Right atrium auricular region (tissue), 2 donors: ENCODE measurements at regions not wholly inside any gene's neighbourhood (a gene's known extent, or its start where the extent isn't known, plus 50 kb on each side); places are given as distances from the start of the nearest gene placed in this dataset.

Source experiments
- DNase-seq: peaks from one replicate; pipeline ENCODE4 v3.0.0-alpha.2; 2019; ENCODE audit warnings: low spot score
- H3K27ac ChIP-seq, 2 donors: fragments of 200-600 bp; sonication (generic); 1 replicate in 1 of 2; 2 replicates in 1 of 2; pipeline ENCODE4 v1.5.1; 2016 to 2019
- H3K27me3 ChIP-seq, 2 donors: fragments of 200-600 bp; sonication (generic); one replicate each; pipeline versions ENCODE4 v1.5.1 to v1.6.0; 2017 to 2019
- H3K36me3 ChIP-seq: fragments of 200-600 bp; sonication (generic); one replicate; pipeline ENCODE4 v1.5.1; 2016
- H3K4me1 ChIP-seq, 2 donors: fragments of 200-600 bp; sonication (generic); one replicate each; pipeline versions ENCODE4 v1.5.1 to v1.6.0; 2017 to 2019
- H3K4me3 ChIP-seq, 2 donors: fragments of 200-600 bp; sonication (generic); 1 replicate in 1 of 2; 2 replicates in 1 of 2; pipeline ENCODE4 v1.5.1; 2017 to 2019; ENCODE audit warnings: mild to moderate bottlenecking in 1 of 2, moderate library complexity in 1 of 2
- H3K9me3 ChIP-seq, 2 donors: fragments of 200-600 bp; sonication (generic); one replicate each; pipeline ENCODE4 v1.5.1; 2019
- TF ChIP-seq, protein P1 (sequence below), 2 donors: fragments of 200-600 bp; sonication (generic); IDR thresholded peaks; one replicate each; pipeline ENCODE4 v1.5.1; 2019; ENCODE audit warnings: antibody characterized with exemption in 2 of 2

DNA sequence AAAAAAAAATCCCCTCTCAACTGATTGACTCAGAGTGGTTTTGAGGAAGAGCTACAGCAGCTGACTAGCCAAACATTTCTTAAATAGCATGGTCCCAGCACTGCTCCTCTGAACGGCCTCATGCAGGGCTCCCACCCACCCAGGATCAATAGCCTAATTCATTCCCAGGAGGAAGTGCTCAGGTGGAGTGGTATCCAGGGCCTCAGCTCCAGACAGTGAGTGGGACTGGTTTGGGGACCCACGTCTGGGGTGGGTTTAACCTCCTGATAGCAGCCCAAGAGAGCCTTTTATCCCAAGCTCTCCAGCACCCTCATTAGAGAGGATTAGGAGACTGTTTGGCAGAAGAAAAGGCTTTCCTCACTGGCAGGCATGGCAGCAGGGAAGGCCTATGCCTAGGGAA lies 68.5 kb upstream of the CDH5 start:
- Histone ChIP-seq H3K4me1 (no peaks in the 10 kb centered on the region), H3K9me3 (no peaks in the 10 kb centered on the region), H3K27ac (no peak overlapping the region), H3K4me3 (no peak overlapping the region), H3K27me3 (no peaks in the 10 kb centered on the region), H3K36me3 (no peaks in the 10 kb centered on the region)
- TF ChIP-seq, protein P1, sequence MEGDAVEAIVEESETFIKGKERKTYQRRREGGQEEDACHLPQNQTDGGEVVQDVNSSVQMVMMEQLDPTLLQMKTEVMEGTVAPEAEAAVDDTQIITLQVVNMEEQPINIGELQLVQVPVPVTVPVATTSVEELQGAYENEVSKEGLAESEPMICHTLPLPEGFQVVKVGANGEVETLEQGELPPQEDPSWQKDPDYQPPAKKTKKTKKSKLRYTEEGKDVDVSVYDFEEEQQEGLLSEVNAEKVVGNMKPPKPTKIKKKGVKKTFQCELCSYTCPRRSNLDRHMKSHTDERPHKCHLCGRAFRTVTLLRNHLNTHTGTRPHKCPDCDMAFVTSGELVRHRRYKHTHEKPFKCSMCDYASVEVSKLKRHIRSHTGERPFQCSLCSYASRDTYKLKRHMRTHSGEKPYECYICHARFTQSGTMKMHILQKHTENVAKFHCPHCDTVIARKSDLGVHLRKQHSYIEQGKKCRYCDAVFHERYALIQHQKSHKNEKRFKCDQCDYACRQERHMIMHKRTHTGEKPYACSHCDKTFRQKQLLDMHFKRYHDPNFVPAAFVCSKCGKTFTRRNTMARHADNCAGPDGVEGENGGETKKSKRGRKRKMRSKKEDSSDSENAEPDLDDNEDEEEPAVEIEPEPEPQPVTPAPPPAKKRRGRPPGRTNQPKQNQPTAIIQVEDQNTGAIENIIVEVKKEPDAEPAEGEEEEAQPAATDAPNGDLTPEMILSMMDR (IDR thresholded peaks at IDR 0.05): no peak
- peak; percentile 7 for DNase-seq

DNA sequence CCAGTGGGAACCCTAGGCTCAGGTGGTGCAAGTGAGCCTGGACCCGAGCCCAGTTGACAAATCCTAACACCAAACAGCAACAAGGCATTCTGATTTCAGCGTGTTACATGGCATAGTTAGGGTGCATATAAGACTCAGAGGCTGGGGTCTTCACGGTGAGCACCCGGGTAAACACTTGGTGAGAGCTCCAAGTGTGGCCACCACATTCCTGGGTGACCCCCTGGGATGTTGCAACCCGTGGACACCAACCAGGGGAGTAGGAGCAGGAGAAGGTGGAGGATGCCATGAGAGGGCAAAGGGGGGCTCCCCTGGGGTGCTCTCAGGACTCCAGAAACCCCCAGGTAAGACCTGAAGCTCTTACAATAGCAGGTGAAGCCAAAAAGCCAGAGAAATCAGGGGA lies 69.9 kb upstream of the CDH5 start:
- Histone ChIP-seq H3K4me3 (no peak overlapping the region), H3K36me3 (no peaks in the 10 kb centered on the region), H3K4me1 (no peaks in the 10 kb centered on the region), H3K27me3 (no peaks in the 10 kb centered on the region), H3K9me3 (no peaks in the 10 kb centered on the region), H3K27ac (no peak overlapping the region)
- peak; percentile 32 for DNase-seq
- TF ChIP-seq, protein P1 (IDR thresholded peaks at IDR 0.05): no peak

DNA sequence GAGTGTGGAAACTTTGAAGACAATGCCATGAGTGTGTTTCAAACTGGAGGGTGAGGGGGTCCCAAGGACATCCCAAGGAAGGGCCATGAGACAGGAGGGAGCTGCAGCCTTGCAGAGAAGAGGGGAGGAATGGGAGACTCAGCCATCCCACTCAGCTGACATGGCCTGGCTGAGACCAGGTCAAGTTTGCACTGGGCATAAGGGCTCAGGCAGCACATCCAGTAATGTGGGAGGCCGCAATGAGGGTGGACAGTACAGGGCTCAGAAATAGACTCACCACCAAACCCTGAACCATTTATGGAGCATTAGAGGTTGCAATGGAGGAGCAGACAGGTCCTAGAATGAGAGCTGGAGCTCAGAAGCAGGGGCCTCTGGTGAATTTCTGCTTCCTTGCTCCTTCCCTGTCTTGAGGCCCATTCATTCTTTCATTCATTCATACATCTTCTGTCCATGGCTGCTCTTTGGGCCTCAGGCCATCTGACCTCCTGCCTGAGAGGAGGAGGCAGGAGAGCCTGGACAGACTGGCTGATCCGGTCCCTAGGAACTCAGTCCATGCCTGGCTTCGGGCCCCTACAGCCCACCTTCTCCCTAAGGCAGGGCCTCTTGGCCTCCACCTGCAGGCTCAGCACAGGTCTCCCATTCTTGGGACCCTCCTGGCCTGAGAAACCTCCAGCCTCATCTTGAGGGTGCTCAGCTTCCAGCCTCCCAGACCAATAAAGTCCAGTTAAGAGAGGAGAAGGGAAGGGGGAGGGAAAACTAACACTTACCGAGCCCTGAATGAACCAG lies 70.5 kb upstream of the CDH5 start:
- TF ChIP-seq, protein P1 (IDR thresholded peaks at IDR 0.05): no peak
- Histone ChIP-seq H3K4me1 (no peaks in the 10 kb centered on the region), H3K36me3 (no peaks in the 10 kb centered on the region), H3K27me3 (no peaks in the 10 kb centered on the region), H3K4me3 (no peak overlapping the region), H3K27ac (no peak overlapping the region), H3K9me3 (no peaks in the 10 kb centered on the region)
- peak; percentile 40 for DNase-seq

DNA sequence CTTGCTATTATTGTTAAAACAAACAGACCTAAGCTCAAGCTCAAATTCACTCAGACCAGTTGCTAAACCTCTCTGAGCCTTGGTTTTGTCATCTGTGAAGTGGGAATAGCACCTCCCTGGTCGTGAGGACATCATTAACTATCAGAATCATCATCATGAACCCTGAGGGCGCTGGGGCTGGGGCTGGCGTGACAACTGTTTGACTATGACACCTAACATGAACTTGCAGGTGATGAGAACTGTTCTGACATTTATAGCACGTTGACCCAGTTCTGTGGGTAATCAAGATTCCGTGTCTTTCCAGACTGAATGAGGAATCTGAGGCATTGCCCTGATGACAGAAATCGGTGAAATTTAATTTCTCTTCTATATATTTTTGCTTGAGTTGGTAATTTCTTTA lies 71.3 kb upstream of the CDH5 start:
- Histone ChIP-seq H3K36me3 (no peaks in the 10 kb centered on the region), H3K9me3 (no peaks in the 10 kb centered on the region), H3K4me1 (no peaks in the 10 kb centered on the region), H3K27me3 (no peaks in the 10 kb centered on the region), H3K27ac (no peak overlapping the region), H3K4me3 (no peak overlapping the region)
- TF ChIP-seq, protein P1 (IDR thresholded peaks at IDR 0.05): no peak
- DNase-seq: peak; percentile 42

DNA sequence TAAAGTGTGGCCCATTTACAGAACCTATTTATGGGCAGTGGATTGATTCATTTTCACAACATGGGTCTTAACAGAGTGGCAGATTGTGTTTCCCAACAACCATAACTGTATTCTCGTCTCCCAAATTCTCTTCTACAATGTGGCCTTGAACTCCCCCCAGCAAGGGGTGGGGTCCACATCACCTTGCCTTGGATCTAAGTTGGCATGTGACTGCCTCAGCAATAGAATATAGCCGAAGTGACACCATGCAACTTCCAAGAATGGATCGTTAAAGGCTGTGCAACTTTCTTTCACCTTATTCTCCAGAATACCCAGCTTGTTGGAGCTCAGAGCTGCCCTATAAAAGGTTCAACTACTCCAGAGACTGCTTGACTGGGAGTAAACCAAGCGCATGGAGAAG lies 72.0 kb upstream of the CDH5 start:
- no peaks in the 10 kb centered on the region for H3K4me1 ChIP-seq
- no peaks in the 10 kb centered on the region for H3K9me3 ChIP-seq
- H3K4me3 ChIP-seq: no peak overlapping the region
- no peaks in the 10 kb centered on the region for H3K36me3 ChIP-seq
- H3K27me3 ChIP-seq: no peaks in the 10 kb centered on the region
- no peak overlapping the region for H3K27ac ChIP-seq
- TF ChIP-seq, protein P1 (IDR thresholded peaks at IDR 0.05): no peak
- DNase-seq: peak; percentile 38

DNA sequence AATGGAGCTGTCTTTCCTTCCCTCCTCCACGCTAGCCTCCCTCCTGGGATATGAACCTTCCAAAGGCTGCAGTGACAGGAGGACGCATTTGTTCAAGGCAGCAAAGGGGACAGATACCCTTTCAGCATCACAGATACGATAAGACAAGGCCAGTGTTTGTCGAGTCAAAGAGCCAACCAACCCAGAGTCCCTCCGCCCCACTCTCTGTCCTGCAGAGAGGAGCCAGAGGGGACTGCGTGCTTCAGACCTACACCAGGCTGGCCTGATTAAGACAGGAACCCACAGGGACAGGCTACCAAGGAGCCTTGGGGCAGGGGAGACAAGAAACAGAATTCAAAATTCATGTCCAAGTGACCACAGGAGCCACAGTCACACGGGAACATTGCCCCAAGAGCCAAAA lies 72.6 kb upstream of the CDH5 start:
- Histone ChIP-seq H3K4me1 (no peaks in the 10 kb centered on the region), H3K36me3 (no peaks in the 10 kb centered on the region), H3K27me3 (no peaks in the 10 kb centered on the region), H3K9me3 (no peaks in the 10 kb centered on the region), H3K27ac (no peak overlapping the region), H3K4me3 (no peak overlapping the region)
- TF ChIP-seq, protein P1 (IDR thresholded peaks at IDR 0.05): no peak
- peak; percentile 21 for DNase-seq
